Skeletal muscle satellite cell (primary cell): ENCODE measurements at regions not wholly inside any gene's neighbourhood (a gene's known extent, or its start where the extent isn't known, plus 50 kb on each side); places are given as distances from the start of the nearest gene placed in this dataset.

ENCODE experiments used
- H3K27me3 ChIP-seq: 2 replicates; pipeline ENCODE4 v1.7.0; 2013; ENCODE audit warnings: low read length; ENCODE audit not compliant: control insufficient read depth, insufficient read depth
- H3K36me3 ChIP-seq: 2 replicates; pipeline ENCODE4 v1.7.0; 2013; ENCODE audit warnings: mild to moderate bottlenecking, control low read depth, low read length; ENCODE audit not compliant: insufficient read depth
- H3K4me1 ChIP-seq: 2 replicates; pipeline ENCODE4 v1.7.0; 2013; ENCODE audit warnings: low read length; ENCODE audit not compliant: control insufficient read depth, insufficient read depth
- H3K4me2 ChIP-seq: 2 replicates; pipeline ENCODE4 v1.7.0; 2013; ENCODE audit warnings: mild to moderate bottlenecking, low read length
- H3K4me3 ChIP-seq: 2 replicates; pipeline ENCODE4 v1.7.0; 2013; ENCODE audit warnings: low read length
- H3K9ac ChIP-seq: 2 replicates; pipeline ENCODE4 v1.7.0; 2013; ENCODE audit warnings: mild to moderate bottlenecking, low read depth, low read length, moderate library complexity
- H3K9me3 ChIP-seq: replicated peaks from 2 replicates; pipeline ENCODE4 v1.7.0; 2013; ENCODE audit warnings: mild to moderate bottlenecking, control low read depth, low read length

- Histone ChIP-seq H3K9me3 (no peaks in the 10 kb centered on the region), H3K9ac (no peak overlapping the region), H3K36me3 (no peaks in the 10 kb centered on the region), H3K27me3 (no peaks in the 10 kb centered on the region), H3K4me3 (no peak overlapping the region), H3K4me1 (no peaks in the 10 kb centered on the region), H3K4me2 (no peak overlapping the region)
These were observed 776.2 kb downstream of the SEMA5A start for GRCh38 chr5:8769631-8770030.

- H3K27me3 ChIP-seq, result no peaks in the 10 kb centered on the region
- no peaks in the 10 kb centered on the region for H3K36me3 ChIP-seq
- H3K4me3 ChIP-seq, result no peak overlapping the region
- no peaks in the 10 kb centered on the region for H3K9me3 ChIP-seq
- no peak overlapping the region for H3K9ac ChIP-seq
- H3K4me2 ChIP-seq, result peak overlapping the region; percentile 10
- no peaks in the 10 kb centered on the region for H3K4me1 ChIP-seq
These were observed 775.4 kb downstream of the SEMA5A start for GRCh38 chr5:8770431-8770830.

GRCh38 chr5:8773046-8773615, 772.7 kb downstream of the SEMA5A start:
- Histone ChIP-seq H3K4me1 (no peaks in the 10 kb centered on the region), H3K9ac (no peak overlapping the region), H3K9me3 (no peaks in the 10 kb centered on the region), H3K4me3 (no peak overlapping the region), H3K36me3 (no peaks in the 10 kb centered on the region), H3K27me3 (no peaks in the 10 kb centered on the region), H3K4me2 (no peak overlapping the region)

DNA sequence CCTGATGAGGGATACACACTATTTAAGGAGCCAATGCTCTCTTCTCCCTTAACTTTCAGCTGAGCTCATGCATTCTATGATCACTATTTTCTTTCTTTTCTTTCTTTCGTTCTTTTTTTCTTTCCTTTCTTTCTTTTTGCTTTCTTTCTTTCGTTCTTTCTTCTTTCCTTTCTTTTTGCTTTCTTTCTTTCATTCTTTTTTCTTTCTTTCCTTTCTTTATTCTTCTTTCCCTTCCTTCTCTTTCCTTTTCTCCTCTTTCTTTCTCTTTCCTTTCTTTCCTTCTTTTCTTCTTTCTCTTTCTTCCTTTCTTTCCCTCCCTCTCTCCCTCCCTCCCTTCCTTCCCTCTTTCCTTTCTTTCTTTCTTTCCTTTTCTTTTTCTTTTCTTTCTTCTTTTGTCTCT, 761.2 kb downstream of the SEMA5A start:
- peaks cover 8% of the 10 kb centered on the region for H3K4me1 ChIP-seq
- H3K9me3 ChIP-seq, result no peaks in the 10 kb centered on the region
- H3K4me3 ChIP-seq, result no peak overlapping the region
- H3K9ac ChIP-seq, result no peak overlapping the region
- H3K27me3 ChIP-seq, result no peaks in the 10 kb centered on the region
- no peaks in the 10 kb centered on the region for H3K36me3 ChIP-seq
- no peak overlapping the region for H3K4me2 ChIP-seq

- Histone ChIP-seq H3K4me1 (peaks cover 8% of the 10 kb centered on the region), H3K4me2 (peak overlapping the region; percentile 17), H3K4me3 (no peak overlapping the region), H3K27me3 (no peaks in the 10 kb centered on the region), H3K36me3 (no peaks in the 10 kb centered on the region), H3K9ac (no peak overlapping the region), H3K9me3 (no peaks in the 10 kb centered on the region)
These were observed 757.6 kb downstream of the SEMA5A start for GRCh38 chr5:8788246-8788645.

DNA sequence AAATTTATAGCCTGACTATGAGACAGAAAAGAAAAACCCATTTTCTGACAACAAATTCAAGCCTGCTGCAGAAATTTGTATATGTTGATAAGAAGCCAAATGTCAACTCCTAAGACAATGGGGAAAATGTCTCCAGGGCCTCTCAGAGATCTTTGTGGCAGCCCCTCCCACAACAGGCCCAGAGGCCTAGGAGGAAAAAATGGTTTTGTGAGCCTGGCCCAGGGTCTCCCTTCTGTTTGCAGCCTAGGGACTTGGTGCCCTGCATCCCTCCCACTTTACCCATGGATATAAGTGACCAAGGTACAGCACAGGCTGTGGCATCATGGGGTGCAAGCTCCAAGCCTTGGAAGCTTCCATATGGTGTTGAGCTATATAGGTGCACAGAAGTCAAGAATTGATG, 740.2 kb downstream of the SEMA5A start:
- Histone ChIP-seq H3K4me2 (no peak overlapping the region), H3K9me3 (no peaks in the 10 kb centered on the region), H3K9ac (no peak overlapping the region), H3K4me1 (no peaks in the 10 kb centered on the region), H3K4me3 (no peak overlapping the region), H3K27me3 (no peaks in the 10 kb centered on the region), H3K36me3 (no peaks in the 10 kb centered on the region)

DNA sequence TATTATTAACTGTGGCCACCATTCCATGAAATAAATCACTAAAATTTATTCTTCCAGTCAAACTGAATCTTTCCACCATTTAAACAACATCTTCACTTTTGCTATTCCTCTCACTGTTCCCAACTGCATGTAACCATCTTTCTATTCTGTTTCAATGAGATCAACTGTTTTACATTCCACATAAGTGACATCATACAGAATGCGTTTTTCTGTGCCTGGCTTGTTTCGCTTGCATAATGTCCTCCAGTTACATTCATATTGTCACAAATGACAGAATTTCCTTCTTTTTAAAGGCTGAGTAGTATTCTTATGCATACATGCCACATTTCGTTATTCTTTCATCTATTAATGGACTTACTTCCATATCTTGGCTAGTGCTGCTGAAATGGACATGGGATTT, 738.2 kb downstream of the SEMA5A start:
- H3K9me3 ChIP-seq, result no peaks in the 10 kb centered on the region
- no peaks in the 10 kb centered on the region for H3K27me3 ChIP-seq
- H3K9ac ChIP-seq, result no peak overlapping the region
- no peak overlapping the region for H3K4me3 ChIP-seq
- H3K4me1 ChIP-seq, result no peaks in the 10 kb centered on the region
- no peaks in the 10 kb centered on the region for H3K36me3 ChIP-seq
- H3K4me2 ChIP-seq, result no peak overlapping the region

GRCh38 chr5:8811581-8811980, 734.3 kb downstream of the SEMA5A start:
- no peak overlapping the region for H3K9ac ChIP-seq
- no peak overlapping the region for H3K4me3 ChIP-seq
- H3K27me3 ChIP-seq, result no peaks in the 10 kb centered on the region
- no peak overlapping the region for H3K4me2 ChIP-seq
- no peaks in the 10 kb centered on the region for H3K4me1 ChIP-seq
- H3K36me3 ChIP-seq, result no peaks in the 10 kb centered on the region
- no peaks in the 10 kb centered on the region for H3K9me3 ChIP-seq

- no peak overlapping the region for H3K4me3 ChIP-seq
- no peaks in the 10 kb centered on the region for H3K4me1 ChIP-seq
- H3K4me2 ChIP-seq, result no peak overlapping the region
- no peaks in the 10 kb centered on the region for H3K36me3 ChIP-seq
- H3K9me3 ChIP-seq, result no peaks in the 10 kb centered on the region
- no peaks in the 10 kb centered on the region for H3K27me3 ChIP-seq
- no peak overlapping the region for H3K9ac ChIP-seq
These were observed 732.7 kb downstream of the SEMA5A start for GRCh38 chr5:8813180-8813579.

DNA sequence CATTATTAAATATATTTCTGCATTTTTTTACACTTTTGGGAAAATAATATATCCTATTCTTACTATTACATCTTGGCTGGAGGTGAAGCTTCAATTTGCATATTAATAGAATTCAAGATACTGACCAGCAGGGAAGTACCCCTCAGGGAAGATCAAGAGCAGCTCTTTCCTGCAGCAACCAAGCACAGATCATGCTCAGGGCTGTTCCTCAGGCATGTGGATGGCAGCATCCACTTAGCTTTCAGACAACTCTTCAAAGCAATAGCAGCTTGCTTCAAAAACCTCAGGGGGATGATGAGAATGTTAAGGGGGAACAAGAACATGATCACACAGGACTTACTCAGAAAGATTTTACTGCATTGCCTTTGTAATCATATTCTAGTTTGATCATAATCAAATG, 731.8 kb downstream of the SEMA5A start:
- H3K27me3 ChIP-seq, result no peaks in the 10 kb centered on the region
- no peak overlapping the region for H3K9ac ChIP-seq
- H3K9me3 ChIP-seq, result no peaks in the 10 kb centered on the region
- H3K4me1 ChIP-seq, result no peaks in the 10 kb centered on the region
- H3K4me2 ChIP-seq, result no peak overlapping the region
- H3K36me3 ChIP-seq, result no peaks in the 10 kb centered on the region
- no peak overlapping the region for H3K4me3 ChIP-seq

DNA sequence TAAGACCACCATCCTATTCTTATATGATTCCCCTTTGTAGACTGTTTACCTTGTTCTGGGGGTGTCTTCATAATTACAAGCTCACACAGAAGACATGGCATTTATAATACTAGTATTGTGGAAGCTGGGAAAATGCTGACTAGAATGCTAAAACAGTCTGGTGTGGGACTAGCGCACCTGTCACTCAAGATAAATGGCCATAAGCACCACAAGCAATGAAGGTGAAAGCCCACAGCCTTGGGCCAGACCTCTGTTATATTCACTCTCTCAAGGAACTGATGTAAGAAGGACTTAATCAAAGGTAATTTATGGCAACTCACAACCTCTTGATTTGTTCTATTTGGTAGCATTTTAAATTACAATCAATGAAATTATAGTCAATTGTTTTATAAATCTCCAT, 721.5 kb downstream of the SEMA5A start:
- H3K36me3 ChIP-seq, result no peaks in the 10 kb centered on the region
- H3K27me3 ChIP-seq, result no peaks in the 10 kb centered on the region
- no peak overlapping the region for H3K4me2 ChIP-seq
- H3K4me3 ChIP-seq, result no peak overlapping the region
- peaks cover 43% of the 10 kb centered on the region for H3K4me1 ChIP-seq
- H3K9me3 ChIP-seq, result no peaks in the 10 kb centered on the region
- H3K9ac ChIP-seq, result no peak overlapping the region

GRCh38 chr5:8825139-8825757, 720.6 kb downstream of the SEMA5A start:
- peaks cover 51% of the 10 kb centered on the region for H3K4me1 ChIP-seq

More at GRCh38 chr5:8825139-8825757, 720.6 kb downstream of the SEMA5A start:
- H3K9me3 ChIP-seq, result no peaks in the 10 kb centered on the region
- H3K4me2 ChIP-seq, result no peak overlapping the region
- no peak overlapping the region for H3K4me3 ChIP-seq
- no peak overlapping the region for H3K9ac ChIP-seq
- no peaks in the 10 kb centered on the region for H3K36me3 ChIP-seq
- no peaks in the 10 kb centered on the region for H3K27me3 ChIP-seq
